ELF-1 (cell line): ENCODE measurements at regions not wholly inside any gene's neighbourhood (a gene's known extent, or its start where the extent isn't known, plus 50 kb on each side); places are given as distances from the start of the nearest gene placed in this dataset.
"Not testable (repeated sequence)": the region's sequence is repeated elsewhere in the genome, so short reads cannot be mapped to it uniquely, and the experiment has no call there.

Experiments
- DNase-seq: peaks from one replicate; pipeline ENCODE4 v3.0.0-alpha.2; 2016; ENCODE audit warnings: low read depth, low spot score

DNA sequence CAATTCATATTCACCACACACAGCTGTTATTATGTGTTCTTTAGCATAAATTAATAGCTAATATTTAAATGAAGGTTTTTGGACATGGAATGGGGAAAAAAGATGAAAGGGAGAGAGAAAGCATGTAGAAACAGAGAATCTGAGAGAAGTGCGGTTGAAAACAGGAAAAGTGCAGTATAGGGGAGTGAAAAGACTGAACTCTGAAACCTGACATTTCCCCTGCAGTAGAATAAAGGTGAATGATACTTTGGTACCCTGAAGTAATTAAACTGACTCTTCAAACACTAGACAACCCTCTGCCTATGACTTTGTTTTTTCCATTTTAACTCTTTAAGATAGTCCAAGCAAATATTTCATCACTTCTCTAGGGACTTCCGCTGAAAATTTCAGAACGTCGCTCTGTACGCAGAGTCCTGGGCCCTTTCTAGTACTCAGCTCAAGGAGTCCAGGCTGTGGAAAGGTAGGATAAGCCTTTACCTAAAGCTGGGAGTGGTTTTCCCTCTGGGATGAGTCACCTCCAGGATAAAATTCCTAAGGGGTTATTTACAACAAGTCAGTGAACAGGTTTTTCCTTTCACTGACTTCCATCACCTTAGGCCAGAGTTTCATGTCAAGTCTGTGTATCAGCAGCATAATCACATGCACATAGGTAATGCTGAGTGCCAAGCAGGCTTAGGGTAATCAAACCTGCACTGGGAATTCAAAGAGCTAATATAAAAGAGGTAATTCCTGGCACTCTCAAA is 614.5 kb downstream of the PKHD1 start:
- peak; percentile 66 for DNase-seq

DNA sequence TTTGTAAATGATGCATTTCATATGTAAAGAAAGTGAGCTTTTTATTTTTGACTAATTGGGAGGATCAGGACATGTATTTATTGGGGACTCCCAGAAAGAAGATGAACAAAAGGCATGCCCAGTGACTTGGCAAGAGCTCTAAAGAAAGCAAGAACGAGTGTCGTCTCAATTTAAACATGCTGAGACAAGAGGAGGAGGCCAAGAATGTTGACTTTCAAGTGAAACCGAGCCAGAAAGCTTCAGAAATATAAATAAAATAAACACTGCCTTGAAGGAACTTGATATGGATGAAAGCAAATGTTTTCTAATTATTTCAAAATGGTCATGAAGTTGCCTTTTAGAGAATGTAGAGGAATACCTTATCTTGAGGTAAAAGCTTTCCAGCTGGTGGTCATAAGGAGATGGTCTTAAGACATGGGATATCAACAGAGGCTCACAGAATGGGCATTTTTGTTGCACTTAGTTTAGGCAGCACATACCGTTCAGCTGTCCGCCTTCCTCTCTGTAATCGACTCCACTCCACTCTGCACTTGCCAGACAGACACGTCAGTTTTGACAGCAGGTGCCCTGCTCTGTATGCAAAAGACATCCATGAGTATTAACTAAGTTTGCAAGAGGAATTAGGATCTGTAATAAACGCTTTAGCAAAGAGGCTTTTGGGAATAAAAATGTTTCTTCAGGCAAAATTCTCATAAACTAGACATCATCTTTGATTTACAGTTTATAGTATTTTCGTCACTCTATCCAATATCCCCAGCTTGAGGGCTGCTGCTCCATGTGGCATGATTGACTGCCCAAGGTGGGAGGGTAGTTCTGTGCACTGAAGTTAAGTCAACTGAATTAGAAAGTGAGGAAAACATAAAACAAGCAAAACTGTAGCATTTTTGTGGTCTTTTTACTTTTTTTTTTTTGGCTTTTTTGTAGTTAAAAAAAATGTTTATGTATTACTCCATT is 613.1 kb downstream of the PKHD1 start:
- no peak for DNase-seq

DNA sequence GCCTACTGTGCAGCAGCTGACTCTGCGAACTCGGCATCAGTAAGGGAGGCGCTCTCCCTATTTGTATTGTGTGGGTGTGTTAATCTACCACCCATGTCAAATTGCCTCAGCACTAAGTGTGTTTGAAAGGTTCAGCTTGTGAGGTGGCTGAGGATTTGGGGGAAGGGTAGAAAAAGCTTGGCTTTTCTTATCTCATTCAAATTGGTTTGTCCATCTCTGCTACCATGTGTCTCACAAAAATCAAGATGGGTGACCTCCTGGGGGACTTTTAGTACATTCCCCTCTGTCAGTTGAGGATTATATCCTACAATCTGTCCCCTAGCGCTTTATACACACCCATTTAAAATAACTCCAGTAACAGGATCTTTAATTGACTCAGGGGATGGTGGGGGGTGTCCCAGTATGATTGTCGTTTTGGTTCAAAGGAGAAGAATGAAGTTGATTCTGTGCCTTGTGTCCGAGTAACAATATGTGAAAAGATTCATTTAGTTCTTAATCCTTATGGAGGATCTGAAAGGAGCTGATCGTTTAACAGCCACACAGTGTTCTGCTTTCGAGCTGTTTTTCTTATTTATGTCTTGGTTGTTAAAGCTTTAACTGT is 609.6 kb downstream of the PKHD1 start:
- no peak for DNase-seq

DNA sequence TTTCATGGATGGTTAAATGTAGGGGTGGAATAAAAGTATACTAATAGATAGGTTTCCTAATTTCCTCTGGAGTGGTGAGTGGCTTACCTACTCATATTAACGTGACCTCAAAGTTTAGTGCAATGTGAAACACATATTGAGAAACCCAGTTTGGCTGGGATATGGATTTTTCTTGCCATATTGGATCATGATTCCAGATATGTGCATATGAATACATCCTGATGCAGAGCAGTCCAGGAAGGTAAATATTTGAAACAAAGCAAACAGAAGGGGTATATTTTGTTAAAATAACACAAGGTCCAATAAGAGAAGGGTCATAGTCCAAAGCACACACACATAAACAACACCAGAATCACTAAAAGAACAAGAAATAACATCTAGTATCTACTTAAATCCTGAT is 608.1 kb downstream of the PKHD1 start:
- no peak for DNase-seq

DNA sequence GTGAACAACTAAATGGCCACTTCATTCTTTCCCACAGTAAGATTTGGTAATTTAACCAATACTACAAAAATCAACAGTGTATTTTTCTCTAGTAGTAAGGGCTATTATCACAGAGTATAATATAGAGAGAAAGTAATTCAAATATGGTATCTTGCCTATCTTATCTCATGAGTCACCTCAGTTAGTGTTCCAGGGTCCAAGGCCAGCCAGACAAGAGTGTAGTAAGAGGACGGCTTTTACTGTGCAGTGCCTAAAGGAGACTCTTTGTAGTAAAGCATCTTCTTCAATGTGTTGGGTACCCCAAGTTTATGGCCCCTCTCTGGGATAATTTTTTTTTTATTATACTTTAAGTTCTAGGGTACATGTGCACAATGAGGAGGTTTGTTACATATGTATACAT is 607.4 kb downstream of the PKHD1 start:
- DNase-seq, result no peak

DNA sequence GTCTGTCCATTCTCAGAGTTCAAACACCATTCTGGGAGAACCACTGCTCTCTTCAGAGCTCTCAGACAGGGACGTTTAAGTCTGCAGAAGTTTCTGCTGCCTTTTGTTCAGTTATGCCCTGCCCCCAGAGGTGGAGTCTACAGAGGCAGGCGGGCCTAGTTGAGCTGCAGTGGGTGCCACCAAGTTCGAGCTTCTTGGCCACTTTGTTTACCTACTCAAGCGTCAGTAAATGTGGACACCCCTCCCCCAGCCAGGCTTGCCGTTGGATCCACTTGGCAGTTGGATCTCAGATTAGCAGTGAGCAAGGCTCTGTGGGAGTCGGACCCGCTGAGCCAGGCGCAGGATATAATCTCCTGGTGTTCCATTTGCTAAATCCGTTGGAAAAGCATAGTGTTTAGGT is 601.5 kb downstream of the PKHD1 start:
- DNase-seq, result not testable (repeated sequence)

DNA sequence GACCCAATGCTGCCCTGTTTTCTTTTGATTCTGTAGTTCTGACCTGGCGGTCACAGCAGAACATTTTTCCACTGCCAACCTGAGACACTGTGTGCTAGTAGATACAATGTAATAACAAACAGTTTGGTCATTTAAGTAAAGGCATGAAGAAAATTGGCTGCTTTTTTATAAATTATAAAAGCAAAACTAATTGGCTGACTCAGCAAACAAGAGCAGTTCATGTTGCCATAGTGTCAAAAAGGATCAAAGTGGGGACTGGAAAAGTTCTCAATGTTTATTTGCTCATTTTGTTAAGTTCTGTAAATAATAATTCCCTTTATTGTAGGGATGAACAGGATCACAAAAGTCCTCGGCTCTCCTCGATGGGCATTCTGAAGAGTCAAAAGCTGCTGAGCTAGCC is 599.5 kb downstream of the PKHD1 start:
- DNase-seq, result no peak

DNA sequence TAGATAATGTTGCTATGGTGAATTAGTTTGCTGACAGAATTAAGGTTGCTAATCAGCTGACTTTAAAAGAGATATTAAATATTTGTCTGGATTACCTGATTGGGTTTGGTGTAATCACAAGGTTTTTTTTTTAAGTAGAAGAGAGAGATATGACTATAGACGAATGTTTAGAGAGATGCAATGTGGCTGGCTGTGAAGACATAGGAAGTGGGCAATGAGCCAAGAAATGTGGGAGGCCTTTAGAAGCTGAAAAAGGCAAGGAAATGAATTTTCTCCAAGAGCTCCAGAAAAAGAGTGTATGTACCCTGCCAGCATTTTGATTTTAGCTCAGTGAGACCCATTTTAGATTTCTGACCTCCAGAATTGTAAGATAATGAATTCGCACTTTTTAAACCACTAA is 598.3 kb downstream of the PKHD1 start:
- DNase-seq, result no peak

- no peak for DNase-seq
These were observed 597.3 kb downstream of the PKHD1 start for GRCh38 chr6:51490101-51490500.

DNA sequence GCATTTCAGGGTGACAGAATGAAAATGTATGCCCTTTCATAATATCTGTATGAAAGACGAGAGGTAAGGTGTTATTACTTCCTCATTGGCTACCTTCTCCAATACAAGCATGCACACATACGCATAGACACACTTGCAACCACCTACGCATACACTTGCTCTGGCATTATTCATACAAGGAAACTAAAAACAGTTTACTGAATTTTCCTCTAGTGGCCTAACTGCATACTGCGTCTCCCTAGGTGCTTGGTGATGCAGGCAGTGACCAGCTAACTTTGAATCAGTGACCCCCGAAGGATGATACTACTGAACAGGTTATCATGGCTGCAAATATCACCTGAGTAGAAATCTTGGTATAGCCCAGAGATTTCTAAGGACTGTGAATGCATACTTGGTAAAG is 593.1 kb downstream of the PKHD1 start:
- no peak for DNase-seq

DNA sequence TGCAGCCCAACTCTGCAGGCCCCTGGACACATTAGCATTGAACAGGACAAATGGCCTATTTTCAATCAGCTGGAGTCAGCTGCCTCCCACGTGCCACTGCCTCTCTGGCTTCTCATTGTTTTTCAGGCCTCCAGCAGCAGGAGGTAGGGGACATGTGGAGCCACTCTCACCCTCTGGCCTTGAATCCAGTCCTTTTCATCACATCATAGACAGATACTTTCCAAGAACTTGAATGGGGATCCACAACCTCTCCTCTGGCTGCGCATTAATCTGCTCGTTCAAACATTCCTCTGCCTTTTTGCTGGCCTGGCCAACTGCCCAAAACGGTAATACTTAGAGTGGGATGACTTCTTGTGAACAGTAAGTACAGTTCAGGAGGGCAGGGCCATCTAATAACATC is 592.3 kb downstream of the PKHD1 start:
- DNase-seq, result peak; percentile 35

GRCh38 chr6:51495610-51496396 is 591.6 kb downstream of the PKHD1 start:
- no peak for DNase-seq

DNA sequence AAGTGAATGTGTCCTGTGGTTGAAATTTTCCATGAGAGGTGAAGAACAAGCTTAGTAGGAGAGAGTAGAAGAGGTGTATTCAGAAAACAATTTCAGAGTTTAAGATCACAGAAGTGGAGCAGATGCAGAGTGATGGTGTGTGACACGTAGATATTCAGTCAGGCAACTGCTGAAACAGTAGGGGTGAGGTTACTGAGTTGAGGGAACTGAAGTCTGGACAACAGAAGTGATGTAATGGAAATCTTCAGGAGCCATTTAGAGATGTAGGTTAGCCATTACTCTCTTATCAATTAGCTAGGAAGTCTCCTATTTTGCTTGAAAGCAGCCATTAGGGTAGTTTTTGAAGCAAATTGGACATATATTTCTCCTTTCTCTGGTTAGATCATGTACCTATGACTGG is 584.4 kb downstream of the PKHD1 start:
- no peak for DNase-seq

DNA sequence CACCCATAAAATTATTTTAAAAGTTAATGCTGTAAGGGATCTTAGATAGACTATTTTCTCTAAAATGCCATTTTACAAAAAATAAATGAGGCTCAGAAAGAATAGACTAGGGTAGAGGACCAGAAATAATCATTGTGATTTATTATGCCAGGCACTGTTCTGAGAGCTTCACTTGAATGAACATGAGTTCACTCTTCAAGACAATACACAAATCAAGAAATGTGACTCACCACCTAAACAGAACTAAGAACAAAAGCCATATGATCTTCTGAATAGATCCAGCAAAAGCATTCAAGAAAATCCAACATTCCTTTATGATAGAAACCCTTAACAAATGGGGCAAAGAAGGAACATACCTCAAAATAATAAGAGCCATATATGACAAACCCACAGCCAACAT is 582.0 kb downstream of the PKHD1 start:
- DNase-seq, result no peak

GRCh38 chr6:51509597-51509996 is 577.8 kb downstream of the PKHD1 start:
- no peak for DNase-seq

DNA sequence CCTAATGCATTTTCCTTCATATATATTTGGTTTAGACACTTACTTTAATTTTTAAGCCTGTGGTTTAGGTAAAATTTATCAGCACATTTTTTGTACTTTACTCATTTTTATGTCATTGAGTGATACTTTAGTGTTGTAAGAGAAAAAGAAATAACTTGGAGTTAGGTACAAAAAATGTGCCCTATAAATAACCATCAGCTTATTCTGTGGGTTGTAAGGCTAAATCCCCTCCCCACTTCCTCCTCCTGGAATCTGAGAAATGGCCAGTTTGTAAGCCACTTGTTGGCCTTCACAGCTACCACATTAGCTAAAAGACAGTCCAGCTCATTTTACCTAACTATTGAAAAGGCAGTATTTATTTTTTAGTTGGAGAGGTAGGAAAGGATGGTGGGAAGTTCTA is 576.3 kb downstream of the PKHD1 start:
- DNase-seq, result no peak

- DNase-seq, result peak; percentile 18
These were observed 573.3 kb downstream of the PKHD1 start for GRCh38 chr6:51513891-51514747.

DNA sequence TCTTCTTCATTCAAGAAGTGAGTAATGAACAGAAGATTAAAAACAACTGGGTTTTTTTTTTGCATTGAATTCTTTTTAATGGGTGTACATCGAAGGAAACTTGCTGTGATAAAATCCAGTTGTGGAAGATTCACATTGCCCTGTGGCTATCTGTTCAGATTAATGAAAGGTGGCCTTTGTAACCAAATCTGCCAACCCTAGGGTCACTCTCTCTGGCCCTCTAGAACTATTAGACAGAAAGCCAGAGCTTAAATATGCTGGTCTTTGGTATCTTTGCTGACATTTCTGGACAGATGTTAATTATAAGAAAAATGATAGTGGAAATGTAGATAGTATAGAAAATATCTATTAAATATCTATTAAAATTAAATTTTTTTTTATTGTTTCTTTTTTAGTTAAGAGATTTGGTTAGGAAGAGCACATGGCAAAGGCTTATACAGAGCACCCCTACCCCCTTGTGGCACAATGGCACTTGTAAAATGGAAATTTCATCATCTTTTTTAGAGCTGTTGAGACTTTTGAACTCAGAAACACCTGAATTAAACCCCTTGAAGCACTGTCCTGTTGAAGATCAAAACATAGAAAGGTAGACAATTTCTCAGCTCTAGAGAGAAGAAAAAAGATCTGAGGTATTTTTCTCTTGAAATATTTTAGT is 572.5 kb downstream of the PKHD1 start:
- DNase-seq, result no peak

DNA sequence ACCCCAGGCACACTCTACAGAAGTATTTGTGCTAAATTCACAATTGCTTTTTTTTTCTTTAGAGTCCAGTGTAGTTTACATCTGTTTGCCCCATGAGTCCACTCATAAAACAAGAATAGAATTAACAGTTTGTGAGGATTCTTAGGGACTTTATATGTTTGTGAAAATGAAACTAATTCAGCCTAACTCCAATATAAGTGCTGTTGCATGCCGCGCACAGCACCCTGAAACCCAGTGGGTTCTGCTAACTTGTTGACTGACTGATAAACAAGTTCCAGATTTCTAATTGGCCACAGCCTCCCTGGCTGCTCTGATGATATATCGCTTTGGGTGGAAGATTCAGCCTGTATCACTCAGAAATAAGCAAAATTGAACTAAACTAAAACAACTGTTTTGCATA is 561.4 kb downstream of the PKHD1 start:
- no peak for DNase-seq

- no peak for DNase-seq
These were observed 560.5 kb downstream of the PKHD1 start for GRCh38 chr6:51526922-51527321.
